Natural killer cell (primary cell): ENCODE measurements at regions not wholly inside any gene's neighbourhood (a gene's known extent, or its start where the extent isn't known, plus 50 kb on each side); places are given as distances from the start of the nearest gene placed in this dataset.

ENCODE experiments used
- ATAC-seq, 3 donors: fragments of 150-1000 bp in 2 of 3; fragments of 200-7000 bp in 1 of 3; cut with Tn5 transposase; 1 replicate in 1 of 3; 2 replicates in 2 of 3; pipeline ENCODE4 v1.10.0; 2021; ENCODE audit warnings: mild to moderate bottlenecking in 2 of 3, moderate library complexity in 2 of 3
- DNase-seq, 2 donors: peaks; one replicate each; pipeline versions ENCODE4 v3.0.0 to v3.0.0-alpha.2; 2013 to 2021; ENCODE audit warnings: mixed read lengths in 1 of 2
- H3K27ac ChIP-seq: one replicate; pipeline ENCODE4 v1.5.1; 2013; ENCODE audit warnings: mild to moderate bottlenecking, low read length
- H3K27me3 ChIP-seq: one replicate; pipeline ENCODE4 v1.6.1; 2013; ENCODE audit warnings: low read length; ENCODE audit not compliant: control insufficient read depth, insufficient read depth
- H3K36me3 ChIP-seq: one replicate; pipeline ENCODE4 v1.6.1; 2013; ENCODE audit warnings: low read length; ENCODE audit not compliant: control insufficient read depth, insufficient read depth
- H3K4me1 ChIP-seq: one replicate; pipeline ENCODE4 v1.6.1; 2013; ENCODE audit warnings: low read length; ENCODE audit not compliant: control insufficient read depth, insufficient read depth
- H3K4me3 ChIP-seq: one replicate; pipeline ENCODE4 v1.5.1; 2013; ENCODE audit warnings: low read length
- H3K9me3 ChIP-seq: one replicate; pipeline ENCODE4 v1.6.1; 2013; ENCODE audit warnings: low read length; ENCODE audit not compliant: control insufficient read depth, insufficient read depth
- H3K27ac Mint-ChIP-seq, 2 donors: one replicate each; pipeline ENCODE4 v1.8.0; 2022; ENCODE audit warnings: mild to moderate bottlenecking in 2 of 2, mixed read lengths in 2 of 2, moderate library complexity in 1 of 2
- H3K27me3 Mint-ChIP-seq, 2 donors: one replicate each; pipeline ENCODE4 v1.8.0; 2022; ENCODE audit warnings: low read depth in 2 of 2, mixed read lengths in 2 of 2
- H3K36me3 Mint-ChIP-seq: one replicate; pipeline ENCODE4 v1.8.0; 2022; ENCODE audit warnings: mixed read lengths
- H3K4me1 Mint-ChIP-seq, 2 donors: one replicate each; pipeline ENCODE4 v1.8.0; 2022; ENCODE audit warnings: mixed read lengths in 2 of 2
- H3K4me3 Mint-ChIP-seq: one replicate; pipeline ENCODE4 v1.8.0; 2022; ENCODE audit warnings: mild to moderate bottlenecking, moderate library complexity, mixed read lengths
- H3K9me3 Mint-ChIP-seq, 2 donors: one replicate each; pipeline ENCODE4 v1.8.0; 2022; ENCODE audit warnings: mixed read lengths in 2 of 2
- WGBS: methylation state at CpG from one replicate; pipeline ENCODE4 v1.1.7; 2013; ENCODE audit warnings: missing lambda C conversion rate; ENCODE audit not compliant: insufficient coverage; 5-methylcytosine and 5-hydroxymethylcytosine counted together
- intact Hi-C: fragments of 100-400 bp; cut with micrococcal nuclease; formaldehyde crosslinking; loops from one replicate; pipeline ENCODE4 v1.14.2; 2022
- TF ChIP-seq, protein P1 (sequence below): fragments of 200-600 bp; IDR thresholded peaks from one replicate; pipeline ENCODE4 v1.8.0; 2022; ENCODE audit warnings: antibody characterized with exemption

DNA sequence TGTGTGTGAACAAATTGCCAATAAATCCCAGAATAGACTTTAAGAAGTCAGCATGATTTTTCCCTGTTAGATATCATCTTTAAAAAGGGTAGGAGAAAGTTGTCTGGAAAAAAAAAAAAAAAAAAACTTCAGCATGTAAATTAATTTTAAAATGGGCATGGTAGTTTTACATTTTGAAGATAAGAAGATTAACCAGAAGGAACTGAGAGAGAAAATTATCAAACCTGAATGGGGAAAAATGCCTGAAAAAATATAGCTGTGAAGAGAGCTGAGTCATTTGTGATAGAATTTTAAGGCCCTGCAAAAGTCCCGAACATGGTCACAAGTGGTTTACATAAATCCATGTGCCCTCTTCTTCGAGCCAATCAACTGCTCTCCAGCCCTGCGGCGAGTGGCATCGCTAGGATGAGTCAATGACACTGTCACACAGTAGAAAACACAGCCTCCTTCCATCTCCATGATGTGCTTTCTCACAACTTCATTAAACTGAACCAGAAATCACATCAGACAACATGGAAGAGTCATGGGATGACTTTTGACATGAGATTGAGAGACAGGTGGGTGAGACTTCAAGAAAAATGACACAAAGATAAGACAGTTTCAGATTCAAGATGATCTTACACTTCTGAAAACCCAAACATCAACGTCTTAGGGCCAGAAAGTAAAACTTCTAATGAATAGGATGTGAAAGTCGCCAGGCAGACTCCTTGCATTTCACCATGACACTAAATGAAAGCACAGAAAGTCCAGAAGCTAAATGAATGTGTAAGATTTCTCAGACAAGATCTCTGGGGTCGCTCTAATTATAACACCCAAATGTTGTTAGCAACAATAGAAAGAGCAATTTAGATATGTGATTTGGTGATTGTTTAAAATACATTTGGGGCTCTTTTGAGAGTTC is 273.0 kb upstream of the ID2 start:
- H3K27me3 ChIP-seq = no peaks in the 10 kb centered on the region
- Mint-ChIP-seq H3K27me3 (no peaks in the 10 kb centered on the region), H3K9me3 (no peaks in the 10 kb centered on the region), H3K4me3 (peak overlapping the region; percentile 47), H3K36me3 (no peaks in the 10 kb centered on the region), H3K27ac (peak overlapping the region; percentile 87 to 91), H3K4me1 (peaks cover 46 to 60% of the 10 kb centered on the region in 2 donors)
- no peaks in the 10 kb centered on the region for H3K36me3 ChIP-seq
- peak overlapping the region; percentile 73 for H3K27ac ChIP-seq
- H3K9me3 ChIP-seq = no peaks in the 10 kb centered on the region
- peak; percentile 43 to 68 for DNase-seq
- intact Hi-C loops = no loop called here
- no peak overlapping the region for H3K4me3 ChIP-seq
- peak; percentile 90 to 94 (median 92) for ATAC-seq
- TF ChIP-seq, protein P1, sequence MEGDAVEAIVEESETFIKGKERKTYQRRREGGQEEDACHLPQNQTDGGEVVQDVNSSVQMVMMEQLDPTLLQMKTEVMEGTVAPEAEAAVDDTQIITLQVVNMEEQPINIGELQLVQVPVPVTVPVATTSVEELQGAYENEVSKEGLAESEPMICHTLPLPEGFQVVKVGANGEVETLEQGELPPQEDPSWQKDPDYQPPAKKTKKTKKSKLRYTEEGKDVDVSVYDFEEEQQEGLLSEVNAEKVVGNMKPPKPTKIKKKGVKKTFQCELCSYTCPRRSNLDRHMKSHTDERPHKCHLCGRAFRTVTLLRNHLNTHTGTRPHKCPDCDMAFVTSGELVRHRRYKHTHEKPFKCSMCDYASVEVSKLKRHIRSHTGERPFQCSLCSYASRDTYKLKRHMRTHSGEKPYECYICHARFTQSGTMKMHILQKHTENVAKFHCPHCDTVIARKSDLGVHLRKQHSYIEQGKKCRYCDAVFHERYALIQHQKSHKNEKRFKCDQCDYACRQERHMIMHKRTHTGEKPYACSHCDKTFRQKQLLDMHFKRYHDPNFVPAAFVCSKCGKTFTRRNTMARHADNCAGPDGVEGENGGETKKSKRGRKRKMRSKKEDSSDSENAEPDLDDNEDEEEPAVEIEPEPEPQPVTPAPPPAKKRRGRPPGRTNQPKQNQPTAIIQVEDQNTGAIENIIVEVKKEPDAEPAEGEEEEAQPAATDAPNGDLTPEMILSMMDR = no peak
- WGBS = 42% methylated on average over 7 of the region's 8 CpGs
- peaks cover 27% of the 10 kb centered on the region for H3K4me1 ChIP-seq

DNA sequence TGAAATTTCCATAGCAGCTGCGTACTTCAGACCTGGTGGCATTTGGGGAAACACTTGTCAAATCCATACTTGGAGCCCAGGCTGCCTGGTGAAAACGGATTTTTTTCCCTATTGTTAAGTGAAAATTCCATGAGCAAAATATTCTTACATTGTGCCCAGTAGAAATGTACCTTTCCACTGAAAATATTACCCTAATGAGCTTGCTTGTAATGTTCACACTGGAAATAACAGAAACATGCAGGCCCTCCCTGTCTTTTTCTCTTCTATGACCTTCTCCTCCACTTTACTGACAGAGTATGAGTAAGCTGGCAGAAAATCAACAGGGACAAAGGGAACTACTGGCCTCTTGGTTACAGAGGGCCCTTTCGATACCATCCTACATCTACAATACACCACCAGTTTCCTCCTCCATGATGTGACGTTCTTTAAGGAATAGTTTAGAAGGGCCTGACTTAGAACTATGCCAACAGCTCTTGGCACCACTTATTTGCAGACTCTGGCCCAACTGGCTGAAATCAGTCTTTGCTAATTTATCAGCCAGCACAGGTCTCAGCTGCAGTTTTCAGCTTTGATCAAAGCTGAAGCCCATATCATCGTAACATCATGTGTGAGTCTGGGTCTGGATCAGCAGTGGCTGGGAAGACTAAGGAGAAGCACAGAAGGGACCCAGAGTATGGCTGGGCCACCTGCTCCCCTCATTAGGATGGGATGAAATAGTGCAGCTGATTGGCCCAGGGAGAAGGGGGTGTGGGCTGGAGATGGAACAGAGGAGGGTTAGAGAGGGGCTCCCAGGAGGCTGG is 272.2 kb upstream of the ID2 start:
- Histone ChIP-seq H3K36me3 (no peaks in the 10 kb centered on the region), H3K9me3 (no peaks in the 10 kb centered on the region), H3K4me3 (no peak overlapping the region), H3K27ac (peak overlapping the region; percentile 73), H3K4me1 (peaks cover 33% of the 10 kb centered on the region), H3K27me3 (no peaks in the 10 kb centered on the region)
- WGBS = 91% methylated on average over 5 of the region's 5 CpGs
- intact Hi-C loops = loop anchor here (5.0 kb wide), 1 partner anchor 62 kb away; no protein-coding TSS in a partner anchor
- no peak overlapping the region for H3K4me3 Mint-ChIP-seq
- TF ChIP-seq, protein P1 = no peak
- peaks cover 41 to 53% of the 10 kb centered on the region in 2 donors for H3K4me1 Mint-ChIP-seq
- DNase-seq = no peak
- no peaks in the 10 kb centered on the region for H3K27me3 Mint-ChIP-seq
- H3K36me3 Mint-ChIP-seq = no peaks in the 10 kb centered on the region
- H3K27ac Mint-ChIP-seq = peak overlapping the region; percentile 87 to 91
- no peaks in the 10 kb centered on the region for H3K9me3 Mint-ChIP-seq
- ATAC-seq = no peak

DNA sequence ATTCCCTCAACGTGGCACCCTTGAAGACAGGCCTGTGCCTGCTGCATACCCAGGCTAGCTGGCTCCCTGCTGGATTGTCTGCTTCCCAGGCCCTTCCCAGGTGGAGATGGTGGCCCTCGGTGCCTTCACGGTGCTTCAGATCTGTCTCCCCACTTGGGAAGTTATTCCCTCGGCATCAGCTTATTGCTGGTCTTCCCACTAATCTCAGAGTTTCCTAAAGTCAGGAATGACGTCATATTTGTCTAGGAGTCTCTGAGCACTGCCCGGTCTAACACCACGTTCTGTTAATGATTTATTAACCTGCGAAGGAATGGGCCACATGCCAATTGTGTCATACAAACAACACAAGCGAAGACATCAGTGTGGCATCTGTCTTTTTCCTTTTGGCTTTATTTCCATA is 269.8 kb upstream of the ID2 start:
- H3K9me3 Mint-ChIP-seq = no peaks in the 10 kb centered on the region
- H3K27ac Mint-ChIP-seq = peak overlapping the region; percentile 20 to 68
- TF ChIP-seq, protein P1 = no peak
- no peak for DNase-seq
- H3K9me3 ChIP-seq = no peaks in the 10 kb centered on the region
- H3K36me3 Mint-ChIP-seq = peaks cover 4% of the 10 kb centered on the region
- no peak overlapping the region for H3K4me3 ChIP-seq
- ATAC-seq = no peak
- 97% methylated on average over 9 of the region's 9 CpGs for WGBS
- peaks cover 60 to 70% of the 10 kb centered on the region in 2 donors for H3K4me1 Mint-ChIP-seq
- H3K36me3 ChIP-seq = no peaks in the 10 kb centered on the region
- intact Hi-C loops = loop anchor here (5.0 kb wide), 1 partner anchor 65 kb away; no protein-coding TSS in a partner anchor
- H3K27ac ChIP-seq = no peak overlapping the region
- H3K4me1 ChIP-seq = peaks cover 48% of the 10 kb centered on the region
- no peaks in the 10 kb centered on the region for H3K27me3 Mint-ChIP-seq
- no peaks in the 10 kb centered on the region for H3K27me3 ChIP-seq
- no peak overlapping the region for H3K4me3 Mint-ChIP-seq
